ENCODE measurements at regions not wholly inside any gene's neighbourhood (a gene's known extent, or its start where the extent isn't known, plus 50 kb on each side); places are given as distances from the start of the nearest gene placed in this dataset.

- no peak overlapping the region for H3K9ac ChIP-seq (ENCODE audit: low read depth in 1 of 2, low read length in 2 of 2)
- no peak overlapping the region for H3K4me3 ChIP-seq (ENCODE audit: low read length in 2 of 2)
- no peaks in the 10 kb centered on the region for H3K27me3 ChIP-seq (ENCODE audit: control insufficient read depth in 2 of 2, insufficient read depth in 2 of 2, low read length in 2 of 2)
- H3K4me1 ChIP-seq (ENCODE audit: control insufficient read depth in 2 of 2, insufficient read depth in 2 of 2, low read length in 2 of 2), result no peaks in the 10 kb centered on the region
- no peaks in the 10 kb centered on the region for H3K36me3 ChIP-seq (ENCODE audit: control insufficient read depth in 2 of 2, insufficient read depth in 2 of 2, low read length in 2 of 2)
- no peak overlapping the region for H3K27ac ChIP-seq (ENCODE audit: low read depth in 2 of 2, low read length in 2 of 2)
- peaks cover 0 to 8% of the 10 kb centered on the region in 2 donors for H3K9me3 ChIP-seq (ENCODE audit: control insufficient read depth in 2 of 2, low read length in 2 of 2)
Observed at GRCh38 chr5:92513067-92513466, 1068.0 kb downstream of the NR2F1-AS1 start.

DNA sequence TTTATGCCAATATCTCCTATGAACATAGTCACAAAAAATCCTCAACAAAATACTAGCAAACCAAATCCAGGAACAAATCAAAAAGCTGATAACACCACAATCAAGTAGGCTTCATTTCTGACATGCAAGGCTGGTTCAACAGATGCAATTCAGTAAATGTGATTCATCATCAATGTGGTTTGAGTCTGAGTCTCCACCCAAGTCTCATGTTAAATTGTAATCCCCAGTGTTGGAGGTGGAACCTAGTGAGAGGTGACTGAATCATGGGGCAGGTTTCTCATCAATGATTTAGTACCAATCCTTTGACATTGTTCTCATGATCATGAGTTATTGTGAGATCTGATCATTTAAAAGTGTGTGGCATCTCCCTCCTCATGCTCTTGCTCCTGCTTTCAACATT, 1072.7 kb downstream of the NR2F1-AS1 start:
- no peaks in the 10 kb centered on the region for H3K4me1 ChIP-seq (ENCODE audit: control insufficient read depth in 2 of 2, insufficient read depth in 2 of 2, low read length in 2 of 2)
- no peaks in the 10 kb centered on the region for H3K27me3 ChIP-seq (ENCODE audit: control insufficient read depth in 2 of 2, insufficient read depth in 2 of 2, low read length in 2 of 2)
- H3K9me3 ChIP-seq (ENCODE audit: control insufficient read depth in 2 of 2, low read length in 2 of 2), result peaks cover 0 to 8% of the 10 kb centered on the region in 2 donors
- H3K36me3 ChIP-seq (ENCODE audit: control insufficient read depth in 2 of 2, insufficient read depth in 2 of 2, low read length in 2 of 2), result no peaks in the 10 kb centered on the region
- no peak overlapping the region for H3K27ac ChIP-seq (ENCODE audit: low read depth in 2 of 2, low read length in 2 of 2)
- H3K4me3 ChIP-seq (ENCODE audit: low read length in 2 of 2), result no peak overlapping the region
- H3K9ac ChIP-seq (ENCODE audit: low read depth in 1 of 2, low read length in 2 of 2), result no peak overlapping the region

DNA sequence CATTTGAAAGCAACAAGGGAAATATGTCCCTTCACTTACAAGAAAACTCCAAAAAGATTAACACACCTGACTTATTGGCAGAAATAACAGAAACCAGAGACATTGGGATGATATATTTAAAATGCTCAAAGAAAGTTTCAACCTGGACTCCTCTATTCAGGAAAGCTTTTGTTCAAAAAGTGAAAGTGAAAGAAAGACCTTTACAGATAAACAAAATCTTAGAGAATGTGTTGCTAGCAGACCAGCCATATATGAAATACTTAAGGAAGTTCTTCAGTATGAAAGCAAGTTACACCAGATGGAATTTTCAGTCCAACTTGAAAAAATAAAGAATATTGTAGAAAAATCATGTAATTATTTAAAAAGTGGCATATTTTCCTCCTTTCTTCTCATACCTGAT, 1075.1 kb downstream of the NR2F1-AS1 start:
- Histone ChIP-seq H3K36me3 (ENCODE audit: control insufficient read depth in 2 of 2, insufficient read depth in 2 of 2, low read length in 2 of 2) (no peaks in the 10 kb centered on the region), H3K9ac (ENCODE audit: low read depth in 1 of 2, low read length in 2 of 2) (no peak overlapping the region), H3K4me3 (ENCODE audit: low read length in 2 of 2) (no peak overlapping the region), H3K4me1 (ENCODE audit: control insufficient read depth in 2 of 2, insufficient read depth in 2 of 2, low read length in 2 of 2) (no peaks in the 10 kb centered on the region), H3K27ac (ENCODE audit: low read depth in 2 of 2, low read length in 2 of 2) (no peak overlapping the region), H3K9me3 (ENCODE audit: control insufficient read depth in 2 of 2, low read length in 2 of 2) (peaks cover 0 to 5% of the 10 kb centered on the region in 2 donors), H3K27me3 (ENCODE audit: control insufficient read depth in 2 of 2, insufficient read depth in 2 of 2, low read length in 2 of 2) (no peaks in the 10 kb centered on the region)

GRCh38 chr5:92505145-92505544, 1075.9 kb downstream of the NR2F1-AS1 start:
- peaks cover 0 to 5% of the 10 kb centered on the region in 2 donors for H3K9me3 ChIP-seq (ENCODE audit: control insufficient read depth in 2 of 2, low read length in 2 of 2)
- no peaks in the 10 kb centered on the region for H3K27me3 ChIP-seq (ENCODE audit: control insufficient read depth in 2 of 2, insufficient read depth in 2 of 2, low read length in 2 of 2)
- H3K4me1 ChIP-seq (ENCODE audit: control insufficient read depth in 2 of 2, insufficient read depth in 2 of 2, low read length in 2 of 2), result no peaks in the 10 kb centered on the region
- no peak overlapping the region for H3K27ac ChIP-seq (ENCODE audit: low read depth in 2 of 2, low read length in 2 of 2)
- no peak overlapping the region for H3K4me3 ChIP-seq (ENCODE audit: low read length in 2 of 2)
- H3K36me3 ChIP-seq (ENCODE audit: control insufficient read depth in 2 of 2, insufficient read depth in 2 of 2, low read length in 2 of 2), result no peaks in the 10 kb centered on the region
- no peak overlapping the region for H3K9ac ChIP-seq (ENCODE audit: low read depth in 1 of 2, low read length in 2 of 2)

DNA sequence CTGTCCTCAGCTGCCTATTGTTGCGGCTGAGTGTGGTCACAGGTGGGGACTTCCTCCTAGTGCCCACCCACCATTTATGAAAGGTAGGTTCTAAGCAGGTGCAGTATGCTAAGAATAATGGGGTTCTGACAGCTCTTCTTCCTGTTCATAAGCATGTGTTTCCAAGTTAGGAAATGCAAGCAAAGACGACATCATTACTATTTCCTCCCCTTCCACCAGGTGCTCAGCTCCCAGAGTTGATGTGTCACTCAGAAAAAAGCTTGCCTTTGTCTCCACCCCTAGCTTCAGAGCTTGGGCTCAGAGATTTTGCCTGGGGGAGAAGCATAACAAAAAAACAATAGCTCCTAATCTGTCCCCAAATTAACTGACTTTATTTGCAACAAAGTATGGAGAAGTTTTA, 1076.7 kb downstream of the NR2F1-AS1 start:
- Histone ChIP-seq H3K9me3 (ENCODE audit: control insufficient read depth in 2 of 2, low read length in 2 of 2) (peaks cover 0 to 2% of the 10 kb centered on the region in 2 donors), H3K4me1 (ENCODE audit: control insufficient read depth in 2 of 2, insufficient read depth in 2 of 2, low read length in 2 of 2) (no peaks in the 10 kb centered on the region), H3K9ac (ENCODE audit: low read depth in 1 of 2, low read length in 2 of 2) (no peak overlapping the region), H3K27ac (ENCODE audit: low read depth in 2 of 2, low read length in 2 of 2) (no peak overlapping the region), H3K27me3 (ENCODE audit: control insufficient read depth in 2 of 2, insufficient read depth in 2 of 2, low read length in 2 of 2) (no peaks in the 10 kb centered on the region), H3K36me3 (ENCODE audit: control insufficient read depth in 2 of 2, insufficient read depth in 2 of 2, low read length in 2 of 2) (no peaks in the 10 kb centered on the region), H3K4me3 (ENCODE audit: low read length in 2 of 2) (no peak overlapping the region)

DNA sequence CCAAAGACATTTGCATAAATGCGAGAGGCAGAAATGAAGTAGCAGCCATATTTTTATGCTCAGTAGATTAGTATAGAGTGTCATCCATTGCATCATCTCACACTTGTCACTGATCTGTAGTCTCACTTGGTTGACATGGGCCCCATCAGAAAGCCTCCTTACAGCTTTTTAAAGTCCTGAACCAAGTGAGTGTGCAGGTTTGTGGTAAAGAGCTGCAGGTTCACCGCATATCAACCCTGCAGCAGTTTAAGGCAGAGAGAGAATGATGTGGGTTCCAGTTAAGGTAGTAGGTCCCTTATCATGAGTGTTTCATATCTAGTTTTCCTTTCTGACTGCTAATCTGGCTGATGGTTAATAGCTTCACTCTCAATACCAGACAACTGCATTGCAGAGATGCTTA, 1080.3 kb downstream of the NR2F1-AS1 start:
- no peaks in the 10 kb centered on the region for H3K4me1 ChIP-seq (ENCODE audit: control insufficient read depth in 2 of 2, insufficient read depth in 2 of 2, low read length in 2 of 2)
- no peaks in the 10 kb centered on the region for H3K9me3 ChIP-seq (ENCODE audit: control insufficient read depth in 2 of 2, low read length in 2 of 2)
- no peaks in the 10 kb centered on the region for H3K36me3 ChIP-seq (ENCODE audit: control insufficient read depth in 2 of 2, insufficient read depth in 2 of 2, low read length in 2 of 2)
- no peak overlapping the region for H3K27ac ChIP-seq (ENCODE audit: low read depth in 2 of 2, low read length in 2 of 2)
- no peak overlapping the region for H3K4me3 ChIP-seq (ENCODE audit: low read length in 2 of 2)
- no peaks in the 10 kb centered on the region for H3K27me3 ChIP-seq (ENCODE audit: control insufficient read depth in 2 of 2, insufficient read depth in 2 of 2, low read length in 2 of 2)
- H3K9ac ChIP-seq (ENCODE audit: low read depth in 1 of 2, low read length in 2 of 2), result no peak overlapping the region

DNA sequence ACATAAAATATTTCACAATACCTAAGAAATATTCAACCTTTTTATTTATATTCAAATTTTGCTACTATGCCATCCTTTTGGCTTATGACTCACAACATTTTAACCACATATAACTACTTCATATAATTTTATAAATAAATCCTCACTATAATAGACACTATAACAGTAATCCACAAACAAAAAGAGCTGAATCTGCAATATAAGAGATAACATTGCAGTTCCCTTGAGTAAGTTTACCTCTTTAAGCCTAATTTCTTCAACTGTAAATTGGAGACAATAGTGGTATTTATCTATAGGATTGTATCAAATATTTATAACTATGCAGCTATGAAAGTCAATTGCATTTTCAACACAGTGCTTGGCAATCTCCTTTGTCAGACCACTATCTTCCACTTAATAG, 1084.5 kb downstream of the NR2F1-AS1 start:
- H3K27ac ChIP-seq (ENCODE audit: low read depth in 2 of 2, low read length in 2 of 2), result no peak overlapping the region
- no peaks in the 10 kb centered on the region for H3K9me3 ChIP-seq (ENCODE audit: control insufficient read depth in 2 of 2, low read length in 2 of 2)
- H3K9ac ChIP-seq (ENCODE audit: low read depth in 1 of 2, low read length in 2 of 2), result no peak overlapping the region
- no peaks in the 10 kb centered on the region for H3K4me1 ChIP-seq (ENCODE audit: control insufficient read depth in 2 of 2, insufficient read depth in 2 of 2, low read length in 2 of 2)
- no peaks in the 10 kb centered on the region for H3K36me3 ChIP-seq (ENCODE audit: control insufficient read depth in 2 of 2, insufficient read depth in 2 of 2, low read length in 2 of 2)
- H3K27me3 ChIP-seq (ENCODE audit: control insufficient read depth in 2 of 2, insufficient read depth in 2 of 2, low read length in 2 of 2), result no peaks in the 10 kb centered on the region
- no peak overlapping the region for H3K4me3 ChIP-seq (ENCODE audit: low read length in 2 of 2)

GRCh38 chr5:92494508-92494907, 1086.5 kb downstream of the NR2F1-AS1 start:
- Histone ChIP-seq H3K4me1 (ENCODE audit: control insufficient read depth in 2 of 2, insufficient read depth in 2 of 2, low read length in 2 of 2) (no peaks in the 10 kb centered on the region), H3K4me3 (ENCODE audit: low read length in 2 of 2) (no peak overlapping the region), H3K27me3 (ENCODE audit: control insufficient read depth in 2 of 2, insufficient read depth in 2 of 2, low read length in 2 of 2) (no peaks in the 10 kb centered on the region), H3K36me3 (ENCODE audit: control insufficient read depth in 2 of 2, insufficient read depth in 2 of 2, low read length in 2 of 2) (no peaks in the 10 kb centered on the region), H3K27ac (ENCODE audit: low read depth in 2 of 2, low read length in 2 of 2) (no peak overlapping the region), H3K9ac (ENCODE audit: low read depth in 1 of 2, low read length in 2 of 2) (no peak overlapping the region), H3K9me3 (ENCODE audit: control insufficient read depth in 2 of 2, low read length in 2 of 2) (no peaks in the 10 kb centered on the region)

DNA sequence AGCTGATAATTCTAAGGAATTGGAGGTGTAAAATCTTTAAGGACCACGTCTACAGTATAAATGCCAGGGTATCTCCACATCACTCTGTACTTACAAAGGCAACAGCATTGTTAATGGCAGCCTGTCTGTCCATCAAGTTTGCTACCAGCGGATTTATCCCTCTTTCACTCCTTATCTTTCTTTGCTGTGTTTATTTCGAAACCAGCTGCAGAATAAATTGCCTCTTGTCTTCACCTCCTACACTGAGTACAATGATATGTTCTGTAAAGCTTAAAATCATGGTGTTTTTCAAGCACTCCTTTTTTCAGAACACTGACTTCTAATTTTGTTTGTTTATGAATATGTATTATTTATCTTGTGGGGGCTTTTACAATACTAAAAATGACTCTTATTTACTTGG, 1088.1 kb downstream of the NR2F1-AS1 start:
- Histone ChIP-seq H3K4me1 (ENCODE audit: control insufficient read depth in 2 of 2, insufficient read depth in 2 of 2, low read length in 2 of 2) (no peaks in the 10 kb centered on the region), H3K36me3 (ENCODE audit: control insufficient read depth in 2 of 2, insufficient read depth in 2 of 2, low read length in 2 of 2) (no peaks in the 10 kb centered on the region), H3K9ac (ENCODE audit: low read depth in 1 of 2, low read length in 2 of 2) (no peak overlapping the region), H3K4me3 (ENCODE audit: low read length in 2 of 2) (no peak overlapping the region), H3K27me3 (ENCODE audit: control insufficient read depth in 2 of 2, insufficient read depth in 2 of 2, low read length in 2 of 2) (no peaks in the 10 kb centered on the region), H3K9me3 (ENCODE audit: control insufficient read depth in 2 of 2, low read length in 2 of 2) (no peaks in the 10 kb centered on the region), H3K27ac (ENCODE audit: low read depth in 2 of 2, low read length in 2 of 2) (no peak overlapping the region)

DNA sequence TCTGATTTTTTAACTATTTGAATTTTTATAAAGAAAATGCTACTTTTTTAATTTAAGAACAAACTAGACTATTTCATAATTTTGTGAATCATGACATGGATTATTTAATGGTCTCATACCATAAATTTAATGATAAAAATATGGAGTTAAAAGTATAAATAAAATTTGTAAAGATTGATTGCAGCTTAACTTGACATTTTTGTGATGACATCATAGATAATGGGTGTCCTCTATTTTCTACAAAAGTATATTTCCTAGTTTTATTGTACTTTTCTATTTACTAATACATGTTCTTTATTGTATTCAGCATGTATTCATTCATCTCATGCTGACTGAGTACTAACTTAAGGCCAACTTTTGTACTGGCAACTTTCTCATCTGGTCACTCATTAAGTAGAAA, 1096.5 kb downstream of the NR2F1-AS1 start:
- Histone ChIP-seq H3K36me3 (ENCODE audit: control insufficient read depth in 2 of 2, insufficient read depth in 2 of 2, low read length in 2 of 2) (no peaks in the 10 kb centered on the region), H3K27ac (ENCODE audit: low read depth in 2 of 2, low read length in 2 of 2) (no peak overlapping the region), H3K4me3 (ENCODE audit: low read length in 2 of 2) (no peak overlapping the region), H3K9me3 (ENCODE audit: control insufficient read depth in 2 of 2, low read length in 2 of 2) (no peaks in the 10 kb centered on the region), H3K4me1 (ENCODE audit: control insufficient read depth in 2 of 2, insufficient read depth in 2 of 2, low read length in 2 of 2) (no peaks in the 10 kb centered on the region), H3K9ac (ENCODE audit: low read depth in 1 of 2, low read length in 2 of 2) (no peak overlapping the region), H3K27me3 (ENCODE audit: control insufficient read depth in 2 of 2, insufficient read depth in 2 of 2, low read length in 2 of 2) (no peaks in the 10 kb centered on the region)

DNA sequence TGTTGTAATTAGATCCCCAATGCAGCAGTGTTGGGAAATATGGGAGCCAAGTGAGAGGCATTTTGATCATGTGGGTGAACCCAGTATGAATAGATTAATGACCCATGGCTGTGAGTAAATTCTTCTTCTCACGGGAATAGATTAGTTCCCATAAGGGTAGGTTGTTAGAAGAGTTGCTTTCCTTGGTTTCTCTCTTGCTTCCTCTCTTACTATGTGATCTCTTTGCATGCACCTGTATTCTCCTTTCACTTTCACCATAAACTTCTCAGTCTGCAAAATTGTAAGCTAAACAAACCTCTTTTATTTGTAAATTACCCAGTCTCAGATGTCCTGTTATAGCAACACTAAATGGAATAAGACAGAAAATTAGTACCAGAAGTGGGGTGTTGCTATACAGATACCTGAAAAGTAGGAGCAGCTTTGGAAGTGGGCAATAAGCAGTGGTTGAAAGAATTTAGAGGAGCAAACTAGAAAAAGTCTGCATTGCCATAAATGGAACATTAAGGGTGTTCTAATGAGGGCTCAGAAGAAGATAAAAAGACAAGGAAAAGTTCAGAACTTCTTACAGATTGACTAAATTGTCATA, 1090.0 kb upstream of the ARRDC3 start:
- Histone ChIP-seq H3K27ac (ENCODE audit: low read depth in 2 of 2, low read length in 2 of 2) (no peak overlapping the region), H3K4me3 (ENCODE audit: low read length in 2 of 2) (no peak overlapping the region), H3K36me3 (ENCODE audit: control insufficient read depth in 2 of 2, insufficient read depth in 2 of 2, low read length in 2 of 2) (no peaks in the 10 kb centered on the region), H3K9ac (ENCODE audit: low read depth in 1 of 2, low read length in 2 of 2) (no peak overlapping the region), H3K4me1 (ENCODE audit: control insufficient read depth in 2 of 2, insufficient read depth in 2 of 2, low read length in 2 of 2) (no peaks in the 10 kb centered on the region), H3K27me3 (ENCODE audit: control insufficient read depth in 2 of 2, insufficient read depth in 2 of 2, low read length in 2 of 2) (no peaks in the 10 kb centered on the region), H3K9me3 (ENCODE audit: control insufficient read depth in 2 of 2, low read length in 2 of 2) (no peaks in the 10 kb centered on the region)

All from mucosa of rectum (tissue), 2 donors.